SK-N-SH treated with all-trans-retinoic acid at 6 μM for 48 hours (cell line): ENCODE measurements at regions not wholly inside any gene's neighbourhood (a gene's known extent, or its start where the extent isn't known, plus 50 kb on each side); places are given as distances from the start of the nearest gene placed in this dataset.

Experiments used
- ATAC-seq: fragments of 200-7000 bp; cut with Tn5 transposase; 3 replicates; pipeline ENCODE4 v1.9.1; 2020; ENCODE audit warnings: mild to moderate bottlenecking, moderate library complexity
- ARNTL ChIP-seq: fragments of 450-650 bp; formaldehyde crosslinking; IDR thresholded peaks from 2 replicates; pipeline ENCODE4 v1.5.0; 2020; ENCODE audit warnings: low read depth, mild to moderate bottlenecking, moderate library complexity, borderline replicate concordance
- BACH2 ChIP-seq: fragments of 250-450 bp; sonication (Bioruptor Pico); IDR thresholded peaks from 2 replicates; pipeline ENCODE4 v1.9.0; 2021; ENCODE audit warnings: mild to moderate bottlenecking, borderline replicate concordance
- ESRRG ChIP-seq: fragments of 250-450 bp; sonication (Bioruptor Pico); IDR thresholded peaks from 2 replicates; pipeline ENCODE4 v1.6.1; 2021; ENCODE audit warnings: mild to moderate bottlenecking
- GLIS3 ChIP-seq: fragments of 250-450 bp; sonication (Bioruptor Pico); IDR thresholded peaks from 2 replicates; pipeline ENCODE4 v1.5.0; 2020; ENCODE audit warnings: mild to moderate bottlenecking, moderate library complexity
- ISL1 ChIP-seq: fragments of 250-450 bp; sonication (Bioruptor Pico); IDR thresholded peaks from 2 replicates; pipeline ENCODE4 v2.1.2; 2022; ENCODE audit warnings: mild to moderate bottlenecking, moderate library complexity
- OSR1 ChIP-seq: fragments of 250-450 bp; sonication (Bioruptor Pico); IDR thresholded peaks from 2 replicates; pipeline ENCODE4 v1.8.0; 2022; ENCODE audit warnings: moderate library complexity, mild to moderate bottlenecking, inconsistent platforms
- RARB ChIP-seq: fragments of 250-450 bp; sonication (Bioruptor Pico); IDR thresholded peaks from 2 replicates; pipeline ENCODE4 v1.8.0; 2021; ENCODE audit warnings: mild to moderate bottlenecking, moderate library complexity
- SNAI2 ChIP-seq: fragments of 250-450 bp; sonication (Bioruptor Pico); IDR thresholded peaks from 2 replicates; pipeline ENCODE4 v1.5.0; 2020; ENCODE audit warnings: mild to moderate bottlenecking, moderate library complexity
- TCF4 ChIP-seq: fragments of 250-450 bp; sonication (Bioruptor Pico); IDR thresholded peaks from 2 replicates; pipeline ENCODE4 v1.8.0; 2021; ENCODE audit warnings: mild to moderate bottlenecking, moderate library complexity, borderline replicate concordance
- TOX ChIP-seq: fragments of 250-450 bp; sonication (Bioruptor Pico); IDR thresholded peaks from 2 replicates; pipeline ENCODE4 v1.8.0; 2021; ENCODE audit warnings: mild to moderate bottlenecking, moderate library complexity, borderline replicate concordance
- ZC3H10 ChIP-seq: fragments of 250-450 bp; sonication (Bioruptor Pico); IDR thresholded peaks from 2 replicates; pipeline ENCODE4 v1.5.1; 2021; ENCODE audit warnings: mild to moderate bottlenecking, moderate library complexity
- ZFP3 ChIP-seq: fragments of 250-450 bp; sonication (Bioruptor Pico); IDR thresholded peaks from 2 replicates; pipeline ENCODE4 v1.5.0; 2020; ENCODE audit warnings: mild to moderate bottlenecking, moderate library complexity
- ZFP30 ChIP-seq: fragments of 450-650 bp; formaldehyde crosslinking; IDR thresholded peaks from 2 replicates; pipeline ENCODE4 v1.5.0; 2022; ENCODE audit warnings: mild to moderate bottlenecking, moderate library complexity
- ZNF565 ChIP-seq: fragments of 450-650 bp; formaldehyde crosslinking; conservative IDR thresholded peaks from 2 replicates; pipeline ENCODE4 v1.5.0; 2020; ENCODE audit warnings: low read depth, mild to moderate bottlenecking, moderate library complexity
- ZNF70 ChIP-seq: fragments of 450-650 bp; formaldehyde crosslinking; IDR thresholded peaks from 2 replicates; pipeline ENCODE4 v1.5.0; 2020; ENCODE audit warnings: mild to moderate bottlenecking, moderate library complexity
- ZNF8 ChIP-seq: fragments of 450-650 bp; formaldehyde crosslinking; IDR thresholded peaks from 2 replicates; pipeline ENCODE4 v1.5.0; 2020; ENCODE audit warnings: mild to moderate bottlenecking, moderate library complexity
- TF ChIP-seq, protein P1 (sequence below): fragments of 250-450 bp; sonication (Bioruptor Pico); IDR thresholded peaks from 2 replicates; pipeline ENCODE4 v1.8.0; 2021; ENCODE audit warnings: low read depth, mild to moderate bottlenecking, moderate library complexity, borderline replicate concordance
- TF ChIP-seq, protein P2 (sequence below): fragments of 250-450 bp; sonication (Bioruptor Pico); IDR thresholded peaks from 2 replicates; pipeline ENCODE4 v1.8.0; 2020; ENCODE audit warnings: mild to moderate bottlenecking, moderate library complexity, borderline replicate concordance
- TF ChIP-seq, protein P3 (sequence below): fragments of 250-450 bp; sonication (Bioruptor Pico); IDR thresholded peaks from 2 replicates; pipeline ENCODE4 v1.5.0; 2020; ENCODE audit warnings: mild to moderate bottlenecking, moderate library complexity
- TF ChIP-seq, protein P4 (sequence below): fragments of 250-450 bp; sonication (Bioruptor Pico); IDR thresholded peaks from 2 replicates; pipeline ENCODE4 v1.5.1; 2021; ENCODE audit warnings: mild to moderate bottlenecking, moderate library complexity

DNA sequence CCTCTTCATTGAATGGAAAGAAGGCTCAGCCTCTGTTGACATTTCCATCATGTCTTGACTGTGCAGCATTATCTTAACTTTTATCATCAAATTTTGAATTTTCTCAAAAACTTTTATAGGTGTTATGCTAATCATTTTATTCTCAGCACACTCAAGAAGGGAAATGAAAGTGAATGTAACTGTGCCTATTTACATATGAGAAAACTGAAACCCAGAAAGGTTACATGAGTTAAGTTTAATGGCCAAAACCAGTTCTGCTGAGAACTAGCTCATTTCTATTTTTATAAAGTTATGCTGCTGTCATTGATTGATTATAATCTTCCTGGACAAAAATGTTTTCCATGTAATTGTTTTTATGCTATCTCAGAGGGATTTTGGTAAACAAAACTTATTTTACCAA is 618.8 kb upstream of the NRXN1 start:
- TF ChIP-seq ISL1: no peak
- no peak for TF ChIP-seq ZFP3
- no peak for TF ChIP-seq BACH2
- no peak for ATAC-seq

DNA sequence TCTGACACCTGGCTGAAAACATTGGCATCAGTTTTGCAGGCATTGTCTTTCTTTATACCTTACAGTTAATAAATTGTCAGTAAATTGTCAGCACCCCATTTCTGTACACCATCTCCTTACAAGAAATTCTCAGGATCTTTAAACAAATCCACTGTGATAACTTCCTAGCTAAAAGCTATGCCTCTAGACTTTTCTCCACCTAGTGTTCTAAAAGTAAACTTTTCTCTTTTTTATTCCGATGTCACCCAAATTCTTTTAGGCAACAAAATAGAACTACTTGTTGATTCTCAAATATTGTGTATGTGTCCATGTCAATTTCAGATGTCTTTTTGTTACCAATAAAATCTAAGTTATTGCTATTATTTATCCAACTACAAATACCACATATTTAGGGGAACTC is 617.4 kb upstream of the NRXN1 start:
- no peak for TF ChIP-seq ISL1
- TF ChIP-seq, protein P1, sequence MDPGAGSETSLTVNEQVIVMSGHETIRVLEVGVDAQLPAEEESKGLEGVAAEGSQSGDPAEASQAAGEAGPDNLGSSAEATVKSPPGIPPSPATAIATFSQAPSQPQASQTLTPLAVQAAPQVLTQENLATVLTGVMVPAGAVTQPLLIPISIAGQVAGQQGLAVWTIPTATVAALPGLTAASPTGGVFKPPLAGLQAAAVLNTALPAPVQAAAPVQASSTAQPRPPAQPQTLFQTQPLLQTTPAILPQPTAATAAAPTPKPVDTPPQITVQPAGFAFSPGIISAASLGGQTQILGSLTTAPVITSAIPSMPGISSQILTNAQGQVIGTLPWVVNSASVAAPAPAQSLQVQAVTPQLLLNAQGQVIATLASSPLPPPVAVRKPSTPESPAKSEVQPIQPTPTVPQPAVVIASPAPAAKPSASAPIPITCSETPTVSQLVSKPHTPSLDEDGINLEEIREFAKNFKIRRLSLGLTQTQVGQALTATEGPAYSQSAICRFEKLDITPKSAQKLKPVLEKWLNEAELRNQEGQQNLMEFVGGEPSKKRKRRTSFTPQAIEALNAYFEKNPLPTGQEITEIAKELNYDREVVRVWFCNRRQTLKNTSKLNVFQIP (CRISPR knock-in tag): no peak
- TF ChIP-seq RARB (CRISPR knock-in tag): no peak
- TF ChIP-seq, protein P2, sequence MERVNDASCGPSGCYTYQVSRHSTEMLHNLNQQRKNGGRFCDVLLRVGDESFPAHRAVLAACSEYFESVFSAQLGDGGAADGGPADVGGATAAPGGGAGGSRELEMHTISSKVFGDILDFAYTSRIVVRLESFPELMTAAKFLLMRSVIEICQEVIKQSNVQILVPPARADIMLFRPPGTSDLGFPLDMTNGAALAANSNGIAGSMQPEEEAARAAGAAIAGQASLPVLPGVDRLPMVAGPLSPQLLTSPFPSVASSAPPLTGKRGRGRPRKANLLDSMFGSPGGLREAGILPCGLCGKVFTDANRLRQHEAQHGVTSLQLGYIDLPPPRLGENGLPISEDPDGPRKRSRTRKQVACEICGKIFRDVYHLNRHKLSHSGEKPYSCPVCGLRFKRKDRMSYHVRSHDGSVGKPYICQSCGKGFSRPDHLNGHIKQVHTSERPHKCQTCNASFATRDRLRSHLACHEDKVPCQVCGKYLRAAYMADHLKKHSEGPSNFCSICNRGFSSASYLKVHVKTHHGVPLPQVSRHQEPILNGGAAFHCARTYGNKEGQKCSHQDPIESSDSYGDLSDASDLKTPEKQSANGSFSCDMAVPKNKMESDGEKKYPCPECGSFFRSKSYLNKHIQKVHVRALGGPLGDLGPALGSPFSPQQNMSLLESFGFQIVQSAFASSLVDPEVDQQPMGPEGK (CRISPR knock-in tag): no peak
- no peak for TF ChIP-seq ESRRG (CRISPR knock-in tag)
- TF ChIP-seq ZFP30 (CRISPR knock-in tag): no peak
- no peak for TF ChIP-seq ZFP3
- no peak for ATAC-seq

DNA sequence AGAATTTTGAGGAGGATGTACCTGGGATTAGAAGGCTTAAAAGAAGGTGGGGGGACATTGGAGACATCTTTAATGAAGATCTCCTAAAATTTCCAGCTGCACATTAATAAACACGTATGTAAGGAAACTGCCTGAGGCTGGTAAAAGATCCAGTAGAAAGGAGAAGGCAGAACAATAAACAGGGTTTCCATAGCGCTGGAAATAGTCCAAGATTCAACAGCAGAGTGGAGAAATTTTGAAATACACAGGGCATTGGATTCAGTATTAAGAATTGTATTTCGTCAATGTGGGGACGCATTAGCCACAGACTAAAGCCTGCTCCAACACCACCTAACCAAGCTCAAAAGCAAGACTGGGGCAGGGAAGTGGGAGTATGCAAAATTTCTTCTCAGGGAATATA is 606.9 kb upstream of the NRXN1 start:
- ATAC-seq: no peak
- TF ChIP-seq TCF4 (CRISPR knock-in tag): no peak
- TF ChIP-seq ZC3H10 (CRISPR knock-in tag): no peak
- no peak for TF ChIP-seq ZNF565

DNA sequence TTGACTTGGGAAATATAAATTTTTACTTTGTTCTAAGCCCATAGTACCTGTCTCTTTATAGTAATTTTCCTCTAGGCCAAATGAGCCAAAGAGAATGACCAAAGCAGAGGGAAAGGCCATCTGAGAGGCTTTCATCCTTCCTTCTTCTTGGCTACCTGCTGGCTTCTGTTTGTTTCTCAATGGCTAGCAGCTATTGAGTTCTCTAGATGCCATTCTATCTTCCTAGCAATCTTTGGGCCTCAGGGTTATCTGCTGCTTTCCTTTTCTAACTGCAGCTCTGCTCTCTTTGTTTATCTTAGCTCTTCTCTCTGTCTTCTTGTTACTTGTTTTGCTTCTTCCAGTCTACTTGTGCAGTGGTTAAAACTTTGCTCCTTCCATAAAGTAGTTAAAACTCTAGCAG is 601.1 kb upstream of the NRXN1 start:
- no peak for ATAC-seq

DNA sequence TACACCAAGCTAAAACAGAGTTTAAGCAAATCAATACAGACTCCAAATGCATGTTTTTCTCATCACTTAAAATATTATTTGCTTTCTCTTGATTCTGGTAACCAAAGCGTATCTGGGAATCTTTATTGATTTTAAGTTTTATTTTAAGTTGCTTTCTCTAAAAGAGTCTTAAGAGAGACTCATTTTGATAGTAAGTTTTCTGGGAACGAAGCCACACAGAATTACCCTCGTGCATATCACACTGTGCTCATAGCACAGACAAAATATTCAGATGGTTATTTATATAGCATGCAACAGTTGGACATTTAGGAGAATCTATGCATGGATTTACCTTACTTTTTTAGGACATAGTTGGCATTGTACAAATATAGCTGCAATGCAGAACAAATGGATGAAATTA is 597.5 kb upstream of the NRXN1 start:
- no peak for TF ChIP-seq TCF4 (CRISPR knock-in tag)
- TF ChIP-seq OSR1: no peak
- TF ChIP-seq ZNF70: no peak
- no peak for TF ChIP-seq GLIS3 (CRISPR knock-in tag)
- ATAC-seq: no peak

More for the DNA sequence above, 601.1 kb upstream of the NRXN1 start:
- no peak for TF ChIP-seq TOX (CRISPR knock-in tag)

DNA sequence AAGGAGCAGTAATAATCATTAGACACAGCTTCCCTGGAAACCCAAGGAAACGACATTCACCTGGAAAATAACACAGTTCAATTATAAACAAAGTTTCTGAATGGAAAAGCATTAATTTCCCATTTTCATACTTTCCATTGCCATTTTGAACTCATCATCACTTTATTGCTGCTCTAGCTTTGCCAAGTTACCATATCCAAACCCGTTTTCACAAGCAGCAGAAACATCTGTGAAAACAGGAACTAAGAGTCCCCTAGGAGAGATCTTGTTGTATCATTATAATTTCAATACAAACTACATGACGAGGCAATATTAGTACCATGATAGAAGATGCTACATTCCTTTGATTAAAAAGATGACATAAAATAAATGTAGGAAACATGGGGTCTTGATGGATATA is 597.0 kb upstream of the NRXN1 start:
- no peak for TF ChIP-seq ZFP30 (CRISPR knock-in tag)
- TF ChIP-seq, protein P3, sequence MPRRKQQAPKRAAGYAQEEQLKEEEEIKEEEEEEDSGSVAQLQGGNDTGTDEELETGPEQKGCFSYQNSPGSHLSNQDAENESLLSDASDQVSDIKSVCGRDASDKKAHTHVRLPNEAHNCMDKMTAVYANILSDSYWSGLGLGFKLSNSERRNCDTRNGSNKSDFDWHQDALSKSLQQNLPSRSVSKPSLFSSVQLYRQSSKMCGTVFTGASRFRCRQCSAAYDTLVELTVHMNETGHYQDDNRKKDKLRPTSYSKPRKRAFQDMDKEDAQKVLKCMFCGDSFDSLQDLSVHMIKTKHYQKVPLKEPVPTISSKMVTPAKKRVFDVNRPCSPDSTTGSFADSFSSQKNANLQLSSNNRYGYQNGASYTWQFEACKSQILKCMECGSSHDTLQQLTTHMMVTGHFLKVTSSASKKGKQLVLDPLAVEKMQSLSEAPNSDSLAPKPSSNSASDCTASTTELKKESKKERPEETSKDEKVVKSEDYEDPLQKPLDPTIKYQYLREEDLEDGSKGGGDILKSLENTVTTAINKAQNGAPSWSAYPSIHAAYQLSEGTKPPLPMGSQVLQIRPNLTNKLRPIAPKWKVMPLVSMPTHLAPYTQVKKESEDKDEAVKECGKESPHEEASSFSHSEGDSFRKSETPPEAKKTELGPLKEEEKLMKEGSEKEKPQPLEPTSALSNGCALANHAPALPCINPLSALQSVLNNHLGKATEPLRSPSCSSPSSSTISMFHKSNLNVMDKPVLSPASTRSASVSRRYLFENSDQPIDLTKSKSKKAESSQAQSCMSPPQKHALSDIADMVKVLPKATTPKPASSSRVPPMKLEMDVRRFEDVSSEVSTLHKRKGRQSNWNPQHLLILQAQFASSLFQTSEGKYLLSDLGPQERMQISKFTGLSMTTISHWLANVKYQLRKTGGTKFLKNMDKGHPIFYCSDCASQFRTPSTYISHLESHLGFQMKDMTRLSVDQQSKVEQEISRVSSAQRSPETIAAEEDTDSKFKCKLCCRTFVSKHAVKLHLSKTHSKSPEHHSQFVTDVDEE (CRISPR knock-in tag): no peak
- no peak for TF ChIP-seq ZNF8 (CRISPR knock-in tag)
- no peak for ATAC-seq

DNA sequence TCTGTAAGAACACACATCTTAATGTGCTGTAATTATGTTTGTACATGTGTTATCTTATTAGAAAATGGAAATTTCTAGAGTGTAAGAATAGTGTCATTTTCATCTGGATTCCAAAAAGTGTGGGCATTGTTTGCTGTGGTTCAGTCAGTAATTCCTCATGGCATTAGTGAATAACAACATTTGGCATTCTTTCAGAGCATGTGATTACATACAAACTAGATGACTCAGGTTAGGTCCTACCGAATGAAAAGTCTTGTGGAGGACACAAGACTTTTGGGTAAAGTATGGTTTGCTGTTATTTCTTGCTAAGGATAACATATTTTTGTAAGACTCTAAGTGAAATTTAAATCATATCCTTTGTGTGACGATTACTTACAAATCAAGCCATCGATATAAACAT is 593.1 kb upstream of the NRXN1 start:
- ATAC-seq: no peak
- TF ChIP-seq ARNTL (no peak), SNAI2 (CRISPR knock-in tag) (no peak), RARB (CRISPR knock-in tag) (no peak), BACH2 (no peak), ESRRG (CRISPR knock-in tag) (no peak), ZNF8 (CRISPR knock-in tag) (no peak)
- TF ChIP-seq, protein P1 (CRISPR knock-in tag): no peak
- TF ChIP-seq, protein P4, sequence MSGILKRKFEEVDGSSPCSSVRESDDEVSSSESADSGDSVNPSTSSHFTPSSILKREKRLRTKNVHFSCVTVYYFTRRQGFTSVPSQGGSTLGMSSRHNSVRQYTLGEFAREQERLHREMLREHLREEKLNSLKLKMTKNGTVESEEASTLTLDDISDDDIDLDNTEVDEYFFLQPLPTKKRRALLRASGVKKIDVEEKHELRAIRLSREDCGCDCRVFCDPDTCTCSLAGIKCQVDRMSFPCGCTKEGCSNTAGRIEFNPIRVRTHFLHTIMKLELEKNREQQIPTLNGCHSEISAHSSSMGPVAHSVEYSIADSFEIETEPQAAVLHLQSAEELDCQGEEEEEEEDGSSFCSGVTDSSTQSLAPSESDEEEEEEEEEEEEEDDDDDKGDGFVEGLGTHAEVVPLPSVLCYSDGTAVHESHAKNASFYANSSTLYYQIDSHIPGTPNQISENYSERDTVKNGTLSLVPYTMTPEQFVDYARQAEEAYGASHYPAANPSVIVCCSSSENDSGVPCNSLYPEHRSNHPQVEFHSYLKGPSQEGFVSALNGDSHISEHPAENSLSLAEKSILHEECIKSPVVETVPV (CRISPR knock-in tag): no peak
- TF ChIP-seq, protein P3 (CRISPR knock-in tag): no peak
